ENCODE measurements at regions not wholly inside any gene's neighbourhood (a gene's known extent, or its start where the extent isn't known, plus 50 kb on each side); places are given as distances from the start of the nearest gene placed in this dataset.

DNA sequence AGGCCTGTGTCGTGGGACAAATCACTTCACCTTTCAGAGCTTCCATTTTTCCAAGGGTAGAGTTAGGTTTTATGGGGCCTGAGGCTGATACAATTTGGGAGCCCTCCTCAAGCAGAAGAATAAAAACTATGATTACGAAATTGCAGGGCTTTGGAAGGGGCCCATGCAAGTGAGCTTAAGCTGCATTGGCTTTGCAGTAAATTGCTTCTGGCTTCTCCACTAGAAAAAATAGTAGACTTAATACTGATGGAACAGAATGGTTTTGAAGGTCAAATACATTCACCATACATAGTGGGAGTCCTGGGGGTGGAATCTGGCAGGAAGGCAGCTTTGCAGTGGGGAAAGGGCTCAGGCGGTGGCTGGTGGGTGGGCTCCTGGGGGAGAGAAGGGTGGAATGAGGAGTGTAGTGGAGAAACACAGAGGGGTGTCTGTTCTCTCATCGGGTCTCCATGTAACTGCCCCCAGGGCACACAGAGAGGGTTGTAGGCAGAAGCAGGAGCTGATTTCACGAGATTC is 55.9 kb upstream of the RNF24 start:
- in situ Hi-C loops (cut with HindIII; ENCODE audit: low pct_ligation_motif_present, low pct_unique_long_range_greater_than_20kb, low sequenced_read_pairs), result no loop called here
- DNase-seq, result no peak

DNA sequence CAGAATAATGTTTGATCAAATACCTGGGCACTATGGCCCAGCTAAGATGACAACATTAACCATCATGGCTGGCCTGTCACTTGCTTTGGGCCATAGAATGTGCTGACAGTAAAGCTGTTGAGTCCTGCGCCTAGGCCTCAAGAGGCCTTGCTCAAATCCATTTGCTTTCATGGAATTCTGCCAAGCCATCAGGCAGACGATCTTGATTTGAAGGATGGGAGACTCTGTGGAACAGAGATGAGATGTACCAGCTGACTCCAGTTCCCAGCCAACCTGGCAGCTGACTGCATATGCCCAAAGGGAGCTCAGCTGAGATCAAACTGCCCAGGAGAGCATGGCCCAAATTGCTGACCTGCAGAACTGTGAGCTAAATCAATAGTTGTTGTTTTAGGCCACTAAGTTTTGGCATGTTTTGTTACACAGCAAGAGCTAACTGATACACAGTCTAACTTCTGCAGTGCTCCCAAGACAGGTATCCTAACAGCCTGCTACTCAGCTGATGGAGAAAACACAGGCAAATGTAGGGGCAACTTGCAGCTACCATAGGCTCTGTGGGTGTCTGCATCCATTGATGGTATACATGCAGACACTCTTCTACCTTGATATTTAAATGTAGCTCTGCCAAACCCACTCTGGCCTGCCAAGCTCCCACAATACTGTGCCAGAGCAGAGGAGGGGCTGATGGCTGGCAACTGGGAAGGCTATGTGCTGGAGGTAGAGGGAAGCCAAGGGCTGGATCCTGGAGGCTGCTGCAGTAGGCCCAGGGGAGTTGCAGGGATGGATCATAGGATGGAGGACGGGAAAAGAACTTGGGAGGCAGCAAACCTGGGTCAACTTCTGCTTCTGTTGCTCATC is 55.2 kb upstream of the RNF24 start:
- in situ Hi-C loops (cut with HindIII; ENCODE audit: low pct_ligation_motif_present, low pct_unique_long_range_greater_than_20kb, low sequenced_read_pairs), result no loop called here
- DNase-seq, result no peak

DNA sequence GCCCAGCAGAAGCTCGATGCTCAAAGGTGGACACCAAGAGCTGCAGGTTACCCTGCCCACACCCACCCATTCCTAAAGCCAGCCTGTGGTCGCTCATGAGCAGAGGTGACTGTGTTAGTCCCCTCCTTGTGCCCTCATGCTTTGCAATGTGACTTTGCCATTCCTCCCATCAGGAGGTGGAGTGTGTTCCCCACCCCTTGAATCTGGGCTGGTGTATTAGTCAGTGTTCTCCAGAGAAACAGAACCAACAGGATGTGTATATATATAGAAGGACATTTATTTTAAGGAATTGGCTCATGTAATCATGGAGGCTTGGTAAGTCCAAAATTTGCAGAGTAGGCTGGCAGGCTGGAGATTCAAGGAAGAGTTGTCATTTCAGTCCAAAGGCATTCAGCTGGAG is 54.4 kb upstream of the RNF24 start:
- DNase-seq, result no peak
- in situ Hi-C loops (cut with HindIII; ENCODE audit: low pct_ligation_motif_present, low pct_unique_long_range_greater_than_20kb, low sequenced_read_pairs), result no loop called here

GRCh38 chr20:4068708-4069107 is 53.4 kb upstream of the RNF24 start:
- no peak for DNase-seq
- in situ Hi-C loops (cut with HindIII; ENCODE audit: low pct_ligation_motif_present, low pct_unique_long_range_greater_than_20kb, low sequenced_read_pairs), result no loop called here

DNA sequence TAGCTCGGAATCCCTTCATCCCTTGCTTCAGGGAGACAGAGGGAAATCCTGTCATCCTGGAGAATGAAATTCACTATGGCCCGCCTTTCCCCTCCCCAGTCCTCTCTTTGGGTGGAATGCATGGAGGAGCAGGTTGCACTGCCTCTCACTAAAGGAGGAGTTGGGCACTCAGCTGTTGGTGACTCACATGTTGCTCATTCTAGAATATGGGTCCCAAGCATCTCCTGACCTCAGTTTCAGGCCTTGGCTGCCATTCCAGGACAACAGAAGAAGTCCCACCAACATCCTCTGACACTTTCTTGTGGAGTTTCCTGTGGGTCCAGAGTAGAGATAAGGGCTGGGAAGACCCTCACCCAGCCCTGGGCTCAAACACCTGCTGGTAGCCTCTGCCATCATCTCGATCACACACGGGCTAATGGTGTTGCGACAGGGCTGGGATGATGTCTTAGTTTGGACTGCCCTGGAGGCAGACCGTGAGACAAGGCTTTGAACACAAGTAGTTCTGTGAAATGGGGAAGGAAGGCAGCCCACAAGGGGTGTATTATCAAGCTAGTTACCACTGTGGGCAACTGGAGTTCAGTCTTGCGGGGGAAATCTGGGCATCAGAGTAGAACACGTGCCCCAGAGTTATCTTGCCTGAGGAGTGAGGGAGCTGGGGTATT is 52.4 kb upstream of the RNF24 start:
- in situ Hi-C loops (cut with HindIII; ENCODE audit: low pct_ligation_motif_present, low pct_unique_long_range_greater_than_20kb, low sequenced_read_pairs), result no loop called here
- DNase-seq, result peak; percentile 10

- in situ Hi-C loops (cut with HindIII; ENCODE audit: low pct_ligation_motif_present, low pct_unique_long_range_greater_than_20kb, low sequenced_read_pairs), result no loop called here
Observed at GRCh38 chr20:4066551-4066950, 51.2 kb upstream of the RNF24 start.

GRCh38 chr20:4065391-4065844 is 50.1 kb upstream of the RNF24 start:
- in situ Hi-C loops (cut with HindIII; ENCODE audit: low pct_ligation_motif_present, low pct_unique_long_range_greater_than_20kb, low sequenced_read_pairs), result no loop called here
- DNase-seq, result no peak

More at GRCh38 chr20:4066551-4066950, 51.2 kb upstream of the RNF24 start:
- no peak for DNase-seq

Data from ACHN (cell line).